ENCODE measurements at regions not wholly inside any gene's neighbourhood (a gene's known extent, or its start where the extent isn't known, plus 50 kb on each side); places are given as distances from the start of the nearest gene placed in this dataset.
A peak's percentile ranks its signal among the peaks of the same experiment; 100 is the strongest.
"Not testable (repeated sequence)": the region's sequence is repeated elsewhere in the genome, so short reads cannot be mapped to it uniquely, and the experiment has no call there.

DNA sequence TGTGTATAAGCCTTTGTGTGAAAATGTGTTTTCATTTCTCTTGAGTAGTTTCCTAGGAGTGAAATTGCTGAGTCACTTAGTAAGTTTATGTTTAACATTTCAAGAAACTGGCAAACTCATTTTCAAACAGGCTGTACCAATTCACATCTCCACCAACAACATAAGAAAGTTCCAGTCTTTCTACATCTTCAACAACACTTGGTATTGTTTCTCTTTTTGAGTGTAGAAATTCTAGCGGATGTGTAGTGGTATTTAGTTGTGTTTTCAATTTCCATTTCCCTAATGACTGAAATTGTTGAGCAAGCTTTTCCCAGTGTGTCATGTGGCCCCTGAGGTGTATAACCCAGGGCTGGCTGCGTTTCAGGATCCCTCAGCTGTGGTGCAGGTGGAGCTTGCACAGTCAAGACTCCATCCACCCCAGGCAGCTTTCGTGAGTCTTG, 258.5 kb downstream of the PDCD6IP start (continued):
- TF ChIP-seq E2F8 (IDR thresholded peaks at IDR 0.05; ENCODE audit: low read depth, partially characterized antibody) (no peak), PAX5 (IDR thresholded peaks at IDR 0.05; ENCODE audit: borderline replicate concordance, low read depth, low read length) (peak; percentile 38; the same call in 1 of the 2 replicates), SUZ12 (IDR thresholded peaks at IDR 0.05; ENCODE audit: unreplicated experiment) (no peak), RAD51 (IDR thresholded peaks at IDR 0.05) (peak; percentile 50; the same call in 1 of the 2 replicates), GABPA (IDR thresholded peaks at IDR 0.05; ENCODE audit: low read depth) (peak; percentile 15; the same call in 1 of the 2 replicates), IKZF2 (IDR thresholded peaks at IDR 0.05) (peak; percentile 63 to 65; a peak in 3 of 4 replicates), POU2F2 (IDR thresholded peaks at IDR 0.05; ENCODE audit: borderline replicate concordance, low read depth, low read length) (0 out of 3 replicates have a peak, but pooled peaks have one; percentile 38)
- TF ChIP-seq, protein P1, sequence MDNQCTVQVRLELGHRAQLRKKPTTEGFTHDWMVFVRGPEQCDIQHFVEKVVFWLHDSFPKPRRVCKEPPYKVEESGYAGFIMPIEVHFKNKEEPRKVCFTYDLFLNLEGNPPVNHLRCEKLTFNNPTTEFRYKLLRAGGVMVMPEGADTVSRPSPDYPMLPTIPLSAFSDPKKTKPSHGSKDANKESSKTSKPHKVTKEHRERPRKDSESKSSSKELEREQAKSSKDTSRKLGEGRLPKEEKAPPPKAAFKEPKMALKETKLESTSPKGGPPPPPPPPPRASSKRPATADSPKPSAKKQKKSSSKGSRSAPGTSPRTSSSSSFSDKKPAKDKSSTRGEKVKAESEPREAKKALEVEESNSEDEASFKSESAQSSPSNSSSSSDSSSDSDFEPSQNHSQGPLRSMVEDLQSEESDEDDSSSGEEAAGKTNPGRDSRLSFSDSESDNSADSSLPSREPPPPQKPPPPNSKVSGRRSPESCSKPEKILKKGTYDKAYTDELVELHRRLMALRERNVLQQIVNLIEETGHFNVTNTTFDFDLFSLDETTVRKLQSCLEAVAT (IDR thresholded peaks at IDR 0.05), result 0 out of 2 replicates have a peak, but pooled peaks have one; percentile 35
- TF ChIP-seq, protein P2, sequence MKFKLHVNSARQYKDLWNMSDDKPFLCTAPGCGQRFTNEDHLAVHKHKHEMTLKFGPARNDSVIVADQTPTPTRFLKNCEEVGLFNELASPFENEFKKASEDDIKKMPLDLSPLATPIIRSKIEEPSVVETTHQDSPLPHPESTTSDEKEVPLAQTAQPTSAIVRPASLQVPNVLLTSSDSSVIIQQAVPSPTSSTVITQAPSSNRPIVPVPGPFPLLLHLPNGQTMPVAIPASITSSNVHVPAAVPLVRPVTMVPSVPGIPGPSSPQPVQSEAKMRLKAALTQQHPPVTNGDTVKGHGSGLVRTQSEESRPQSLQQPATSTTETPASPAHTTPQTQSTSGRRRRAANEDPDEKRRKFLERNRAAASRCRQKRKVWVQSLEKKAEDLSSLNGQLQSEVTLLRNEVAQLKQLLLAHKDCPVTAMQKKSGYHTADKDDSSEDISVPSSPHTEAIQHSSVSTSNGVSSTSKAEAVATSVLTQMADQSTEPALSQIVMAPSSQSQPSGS (IDR thresholded peaks at IDR 0.05; ENCODE audit: low read length), result peak; percentile 79; the same call in 1 of the 2 replicates

DNA sequence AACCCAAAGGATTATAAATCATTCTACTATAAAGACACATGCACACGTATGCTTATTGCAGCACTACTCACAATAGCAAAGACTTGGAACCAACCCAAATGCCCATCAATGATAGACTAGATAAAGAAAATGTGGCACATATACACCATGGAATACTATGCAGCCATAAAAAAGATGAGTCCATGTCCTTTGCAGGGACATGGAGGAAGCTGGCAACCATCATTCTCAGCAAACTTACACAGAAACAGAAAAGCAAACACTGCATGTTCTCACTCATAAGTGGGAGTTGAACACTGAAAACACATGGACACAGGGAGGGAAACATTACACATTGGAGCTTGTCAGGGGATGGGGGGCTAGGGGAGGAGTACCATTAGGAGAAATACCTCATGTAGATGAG, 262.6 kb downstream of the PDCD6IP start:
- ATAC-seq; H3K4me3 ChIP-seq; H4K20me1 ChIP-seq (ENCODE audit: control insufficient read depth, insufficient read depth); H3K9me3 ChIP-seq (replicated peaks; ENCODE audit: control insufficient read depth, insufficient read depth, low read length); in situ Hi-C loops (cut with MboI); H3K9ac ChIP-seq (ENCODE audit: control insufficient read depth, insufficient read depth, low read length); H3K79me2 ChIP-seq (ENCODE audit: control insufficient read depth, insufficient read depth, low read length); H3K27me3 ChIP-seq (replicated peaks in 1 of 2; ENCODE audit: control insufficient read depth in 2 of 2, insufficient read depth in 2 of 2, low read length in 1 of 2); H3K27ac ChIP-seq (ENCODE audit: control insufficient read depth, insufficient read depth); RAD21 ChIA-PET (ENCODE audit: unreplicated experiment); POLR2A ChIA-PET; BruUV-seq (replicated peaks); DNase-seq (ENCODE audit: low read depth, low spot score); intact Hi-C loops (cut with micrococcal nuclease; ENCODE audit: unreplicated experiment); CTCF ChIA-PET; FAIRE-seq; H3K4me2 ChIP-seq (ENCODE audit: control insufficient read depth, insufficient read depth); H2AFZ ChIP-seq (ENCODE audit: control insufficient read depth, low read depth, low read length); H3K36me3 ChIP-seq (ENCODE audit: control insufficient read depth in 2 of 2, insufficient read depth in 2 of 2, low read length in 1 of 2): not testable (repeated sequence)
- peaks cover 10% of the 10 kb centered on the region for H3K4me1 ChIP-seq (ENCODE audit: control insufficient read depth, insufficient read depth, low read length)
- SMC1A ChIA-PET (ENCODE audit: uncharacterized antibody, unreplicated experiment), result interaction anchor here (0.6 kb wide), 1 partner anchor 11 kb away, joined by 3 read pairs; no protein-coding TSS in a partner anchor
- 88% methylated on average over 1 of the region's 1 CpG for WGBS (ENCODE audit: insufficient coverage, insufficient replicate concordance, low lambda C conversion rate, missing lambda C conversion rate)
